ENCODE measurements at regions not wholly inside any gene's neighbourhood (a gene's known extent, or its start where the extent isn't known, plus 50 kb on each side); places are given as distances from the start of the nearest gene placed in this dataset.

DNA sequence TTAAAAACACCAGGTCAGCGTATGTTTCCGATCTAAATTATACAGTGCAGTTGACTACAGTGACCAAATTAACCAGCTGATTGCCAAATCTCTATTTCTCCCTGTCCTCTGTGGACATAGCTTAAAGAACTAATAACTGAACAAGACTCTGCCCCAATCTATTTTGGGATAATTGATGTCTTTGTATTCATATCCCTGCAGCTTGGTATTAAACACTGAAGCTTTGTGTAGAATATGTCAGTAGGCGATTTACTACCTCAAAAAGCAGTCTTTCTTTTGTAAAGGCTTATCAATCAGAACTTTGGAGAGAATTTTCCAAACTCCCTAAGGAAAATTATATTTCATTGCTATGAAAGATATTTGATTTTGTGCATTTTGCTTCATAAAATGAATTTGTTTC lies 258.2 kb downstream of the SOX2 start:
- TF ChIP-seq NFE2L2 (IDR thresholded peaks at IDR 0.05; ENCODE audit: low read depth, low read length): no peak
- TF ChIP-seq, protein P1, sequence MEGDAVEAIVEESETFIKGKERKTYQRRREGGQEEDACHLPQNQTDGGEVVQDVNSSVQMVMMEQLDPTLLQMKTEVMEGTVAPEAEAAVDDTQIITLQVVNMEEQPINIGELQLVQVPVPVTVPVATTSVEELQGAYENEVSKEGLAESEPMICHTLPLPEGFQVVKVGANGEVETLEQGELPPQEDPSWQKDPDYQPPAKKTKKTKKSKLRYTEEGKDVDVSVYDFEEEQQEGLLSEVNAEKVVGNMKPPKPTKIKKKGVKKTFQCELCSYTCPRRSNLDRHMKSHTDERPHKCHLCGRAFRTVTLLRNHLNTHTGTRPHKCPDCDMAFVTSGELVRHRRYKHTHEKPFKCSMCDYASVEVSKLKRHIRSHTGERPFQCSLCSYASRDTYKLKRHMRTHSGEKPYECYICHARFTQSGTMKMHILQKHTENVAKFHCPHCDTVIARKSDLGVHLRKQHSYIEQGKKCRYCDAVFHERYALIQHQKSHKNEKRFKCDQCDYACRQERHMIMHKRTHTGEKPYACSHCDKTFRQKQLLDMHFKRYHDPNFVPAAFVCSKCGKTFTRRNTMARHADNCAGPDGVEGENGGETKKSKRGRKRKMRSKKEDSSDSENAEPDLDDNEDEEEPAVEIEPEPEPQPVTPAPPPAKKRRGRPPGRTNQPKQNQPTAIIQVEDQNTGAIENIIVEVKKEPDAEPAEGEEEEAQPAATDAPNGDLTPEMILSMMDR (conservative IDR thresholded peaks at IDR 0.05; ENCODE audit: low read depth, low read length): no peak
- TF ChIP-seq, protein P2, sequence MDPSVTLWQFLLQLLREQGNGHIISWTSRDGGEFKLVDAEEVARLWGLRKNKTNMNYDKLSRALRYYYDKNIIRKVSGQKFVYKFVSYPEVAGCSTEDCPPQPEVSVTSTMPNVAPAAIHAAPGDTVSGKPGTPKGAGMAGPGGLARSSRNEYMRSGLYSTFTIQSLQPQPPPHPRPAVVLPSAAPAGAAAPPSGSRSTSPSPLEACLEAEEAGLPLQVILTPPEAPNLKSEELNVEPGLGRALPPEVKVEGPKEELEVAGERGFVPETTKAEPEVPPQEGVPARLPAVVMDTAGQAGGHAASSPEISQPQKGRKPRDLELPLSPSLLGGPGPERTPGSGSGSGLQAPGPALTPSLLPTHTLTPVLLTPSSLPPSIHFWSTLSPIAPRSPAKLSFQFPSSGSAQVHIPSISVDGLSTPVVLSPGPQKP (IDR thresholded peaks at IDR 0.05; ENCODE audit: borderline replicate concordance, low read depth, low read length): no peak
- TF ChIP-seq MXI1 (IDR thresholded peaks at IDR 0.05; ENCODE audit: borderline replicate concordance, low read depth, low read length): no peak
